B cell (primary cell): ENCODE measurements at regions not wholly inside any gene's neighbourhood (a gene's known extent, or its start where the extent isn't known, plus 50 kb on each side); places are given as distances from the start of the nearest gene placed in this dataset.

Source experiments
- CTCF ChIP-seq: fragments of 200-600 bp; IDR thresholded peaks from one replicate; pipeline ENCODE4 v1.8.0; 2022; ENCODE audit warnings: antibody characterized with exemption, mild to moderate bottlenecking
- EZH2 ChIP-seq: IDR thresholded peaks from 2 replicates; pipeline ENCODE4 v1.6.1; 2012; ENCODE audit warnings: borderline replicate concordance, low read depth, mild to moderate bottlenecking, moderate library complexity, low read length; ENCODE audit not compliant: insufficient read depth, poor library complexity, severe bottlenecking

- TF ChIP-seq CTCF: no peak
- TF ChIP-seq EZH2: no peak
Measured at GRCh38 chr10:128305601-128306345, 179.6 kb upstream of the MKI67 start.
